H1 (cell line): ENCODE measurements at regions not wholly inside any gene's neighbourhood (a gene's known extent, or its start where the extent isn't known, plus 50 kb on each side); places are given as distances from the start of the nearest gene placed in this dataset.

Experiments
- CTCF ChIA-PET: fragments of 300-600 bp; sonication (Branson Sonifier 250); formaldehyde crosslinking; loops from one replicate; lab custom pipeline; 2021; ENCODE audit not compliant: partially characterized antibody; lab: Charles Lee
- POLR2A ChIA-PET: fragments of 300-600 bp; sonication (Branson Sonifier 250); formaldehyde crosslinking; loops from one replicate; lab custom pipeline; 2021; ENCODE audit warnings: inconsistent platforms; ENCODE audit not compliant: partially characterized antibody; lab: Charles Lee
- DNase-seq, 2 experiments: peaks; one replicate each; pipeline versions ENCODE4 v3.0.0 to v3.0.0-alpha.2; 2010 to 2022; ENCODE audit warnings: low spot score in 2 of 2, low read depth in 1 of 2, mixed read lengths in 1 of 2
- FAIRE-seq: peaks from 2 replicates; lab custom pipeline; 2011; peaks lifted over from hg19 to GRCh38; lab: Jason Lieb, UNC
- H2AFZ ChIP-seq: 2 replicates; pipeline ENCODE4 v1.8.1; 2012; ENCODE audit warnings: low read length, inconsistent platforms
- H2AK5ac ChIP-seq: 2 replicates; pipeline ENCODE4 v1.6.1; 2013; ENCODE audit warnings: low read depth, low read length
- H2BK120ac ChIP-seq: replicated peaks from 2 replicates; pipeline ENCODE3; 2013; ENCODE audit warnings: low read depth, low read length, inconsistent platforms
- H2BK12ac ChIP-seq: 2 replicates; pipeline ENCODE4 v1.6.1; 2013; ENCODE audit warnings: low read depth, low read length
- H2BK15ac ChIP-seq: 2 replicates; pipeline ENCODE4 v1.6.1; 2013; ENCODE audit warnings: low read length
- H2BK20ac ChIP-seq: 2 replicates; pipeline ENCODE4 v1.6.1; 2013; ENCODE audit warnings: low read length
- H2BK5ac ChIP-seq: 2 replicates; pipeline ENCODE4 v1.6.1; 2013; ENCODE audit warnings: low read depth, low read length
- H3K14ac ChIP-seq: 2 replicates; pipeline ENCODE4 v1.6.1; 2013; ENCODE audit warnings: inconsistent platforms; ENCODE audit not compliant: insufficient read length
- H3K18ac ChIP-seq: 2 replicates; pipeline ENCODE4 v1.6.1; 2013; ENCODE audit warnings: low read length; ENCODE audit errors: extremely low read depth
- H3K23ac ChIP-seq: 2 replicates; pipeline ENCODE4 v1.6.1; 2013; ENCODE audit warnings: inconsistent platforms; ENCODE audit not compliant: insufficient read length
- H3K23me2 ChIP-seq: 2 replicates; pipeline ENCODE4 v1.6.1; 2013; ENCODE audit warnings: low read depth, low read length
- H3K27ac ChIP-seq: 2 replicates; pipeline ENCODE4 v1.6.1; 2011; ENCODE audit warnings: low read depth, low read length, inconsistent platforms
- H3K27me3 ChIP-seq, 4 experiments: replicated peaks in 1 of 4; 1 replicate in 1 of 4; 2 replicates in 3 of 4; pipeline versions ENCODE4 v1.6.1 to v1.8.1; 2011 to 2013; ENCODE audit warnings: low read length in 3 of 4, mild to moderate bottlenecking in 3 of 4, inconsistent platforms in 2 of 4, mixed read lengths in 2 of 4, moderate library complexity in 1 of 4; ENCODE audit not compliant: control insufficient read depth in 3 of 4, insufficient read depth in 3 of 4; ENCODE audit errors: extremely low read depth in 1 of 4
- H3K36me3 ChIP-seq, 4 experiments: 2 replicates each; pipeline versions ENCODE4 v1.6.1 to v1.8.1; 2011 to 2013; ENCODE audit warnings: mild to moderate bottlenecking in 4 of 4, low read length in 3 of 4, moderate library complexity in 2 of 4, control low read depth in 1 of 4, inconsistent platforms in 1 of 4; ENCODE audit not compliant: insufficient read depth in 4 of 4, control insufficient read depth in 2 of 4
- H3K4ac ChIP-seq: replicated peaks from 2 replicates; pipeline ENCODE3; 2013; ENCODE audit warnings: low read length, low read depth, mixed read lengths, inconsistent platforms; ENCODE audit not compliant: insufficient read length
- H3K4me1 ChIP-seq, 4 experiments: replicated peaks in 1 of 4; 1 replicate in 1 of 4; 2 replicates in 3 of 4; pipeline versions ENCODE4 v1.6.1 to v1.8.1; 2011 to 2013; ENCODE audit warnings: low read length in 3 of 4, inconsistent platforms in 2 of 4, mixed read lengths in 1 of 4; ENCODE audit not compliant: insufficient read depth in 4 of 4, control insufficient read depth in 3 of 4
- H3K4me2 ChIP-seq, 2 experiments: 2 replicates each; pipeline versions ENCODE4 v1.6.1 to v1.8.1; 2011 to 2013; ENCODE audit warnings: low read depth in 2 of 2, low read length in 2 of 2, control low read depth in 1 of 2, inconsistent platforms in 1 of 2, mild to moderate bottlenecking in 1 of 2; ENCODE audit not compliant: insufficient read depth in 1 of 2
- H3K4me3 ChIP-seq, 4 experiments: fragments of 200-600, 300-600 bp in 1 of 4; sonication (generic), shearing (Covaris generic), sonication (Bioruptor Twin) in 1 of 4; 2 replicates each; pipeline versions ENCODE4 v1.5.1 to v1.8.1; 2011 to 2016; ENCODE audit warnings: low read length in 4 of 4, low read depth in 3 of 4, control low read depth in 2 of 4, inconsistent platforms in 2 of 4, mild to moderate bottlenecking in 2 of 4, mixed read lengths in 1 of 4, moderate library complexity in 1 of 4; ENCODE audit not compliant: insufficient read depth in 2 of 4; ENCODE audit errors: extremely low read depth in 1 of 4
- H3K56ac ChIP-seq: replicated peaks from 2 replicates; pipeline ENCODE3; 2013; ENCODE audit warnings: low read depth, mild to moderate bottlenecking, mixed read lengths, low read length, inconsistent platforms; ENCODE audit not compliant: insufficient read length
- H3K79me1 ChIP-seq: 2 replicates; pipeline ENCODE4 v1.6.1; 2013; ENCODE audit warnings: low read depth, low read length, control low read depth
- H3K79me2 ChIP-seq, 2 experiments: 2 replicates each; pipeline versions ENCODE4 v1.6.1 to v1.8.1; 2012 to 2013; ENCODE audit warnings: low read length in 2 of 2, mild to moderate bottlenecking in 2 of 2, inconsistent platforms in 1 of 2; ENCODE audit not compliant: insufficient read depth in 2 of 2, control insufficient read depth in 1 of 2
- H3K9ac ChIP-seq, 4 experiments: replicated peaks in 1 of 4; 1 replicate in 1 of 4; 2 replicates in 3 of 4; pipeline versions ENCODE4 v1.6.1 to v1.8.1; 2011 to 2013; ENCODE audit warnings: low read depth in 3 of 4, low read length in 3 of 4, control low read depth in 2 of 4, mild to moderate bottlenecking in 2 of 4, moderate library complexity in 2 of 4, inconsistent platforms in 1 of 4; ENCODE audit errors: extremely low read depth in 1 of 4
- H3K9me3 ChIP-seq, 2 experiments: 2 replicates each; pipeline versions ENCODE4 v1.6.1 to v1.8.1; 2012 to 2013; ENCODE audit warnings: mild to moderate bottlenecking in 2 of 2, moderate library complexity in 2 of 2, control low read depth in 1 of 2, inconsistent platforms in 1 of 2, low read depth in 1 of 2, low read length in 1 of 2, mixed read lengths in 1 of 2; ENCODE audit not compliant: insufficient read depth in 2 of 2
- H4K20me1 ChIP-seq, 2 experiments: replicated peaks in 1 of 2; 2 replicates each; pipeline versions ENCODE3 to v1.8.1; 2011 to 2013; ENCODE audit warnings: inconsistent platforms in 2 of 2, low read length in 2 of 2, mild to moderate bottlenecking in 1 of 2; ENCODE audit not compliant: insufficient read depth in 2 of 2, control insufficient read depth in 1 of 2
- H4K5ac ChIP-seq: 2 replicates; pipeline ENCODE4 v1.6.1; 2013; ENCODE audit warnings: low read length, low read depth, mixed read lengths, inconsistent platforms; ENCODE audit not compliant: insufficient read length
- H4K8ac ChIP-seq: 2 replicates; pipeline ENCODE4 v1.8.0; 2013; ENCODE audit warnings: mild to moderate bottlenecking, moderate library complexity, low read length, inconsistent platforms; ENCODE audit not compliant: insufficient read depth; ENCODE audit errors: extremely low read depth
- H4K91ac ChIP-seq: replicated peaks from 2 replicates; pipeline ENCODE3; 2013; ENCODE audit warnings: low read length, mixed read lengths, inconsistent platforms; ENCODE audit not compliant: insufficient read length
- EZH2 ChIP-seq: fragments of 200-600 bp; sonication (generic); IDR thresholded peaks from 2 replicates; pipeline ENCODE4 v1.7.1; 2012; ENCODE audit warnings: low read depth, mild to moderate bottlenecking, moderate library complexity, low read length, inconsistent platforms; ENCODE audit not compliant: severe bottlenecking
- FOSL1 ChIP-seq: IDR thresholded peaks from 2 replicates; pipeline ENCODE4 v1.6.1; 2011; ENCODE audit warnings: mild to moderate bottlenecking, low read depth, low read length, moderate library complexity; ENCODE audit not compliant: insufficient read depth
- POLR2AphosphoS5 ChIP-seq: IDR thresholded peaks from 2 replicates; pipeline ENCODE4 v1.6.1; 2011; ENCODE audit warnings: low read depth, low read length
- RAD21 ChIP-seq, 2 experiments: IDR thresholded peaks in 1 of 2; conservative IDR thresholded peaks in 1 of 2; 2 replicates each; pipeline ENCODE4 v1.6.1; 2011; ENCODE audit warnings: low read depth in 2 of 2, low read length in 2 of 2, improper control_type of control experiment in 1 of 2, inconsistent platforms in 1 of 2, mild to moderate bottlenecking in 1 of 2, moderate library complexity in 1 of 2
- SP2 ChIP-seq: IDR thresholded peaks from 2 replicates; pipeline ENCODE4 v1.6.1; 2012; ENCODE audit warnings: mild to moderate bottlenecking, low read length, inconsistent platforms
- SUZ12 ChIP-seq: fragments of 200-600 bp; sonication (generic); IDR thresholded peaks from 2 replicates; pipeline ENCODE4 v1.6.1; 2012; ENCODE audit warnings: mild to moderate bottlenecking, inconsistent platforms, low read length, moderate library complexity, mixed read lengths
- TAF1 ChIP-seq: IDR thresholded peaks from 2 replicates; pipeline ENCODE4 v1.6.1; 2011; ENCODE audit warnings: mild to moderate bottlenecking, low read depth, low read length
- TEAD4 ChIP-seq: IDR thresholded peaks from 2 replicates; pipeline ENCODE4 v1.6.1; 2012; ENCODE audit warnings: low read depth, low read length, inconsistent platforms, mixed read lengths
- ZNF274 ChIP-seq: IDR thresholded peaks from 2 replicates; pipeline ENCODE4 v1.7.0; 2012; ENCODE audit warnings: low read length, borderline replicate concordance; ENCODE audit errors: extremely low read depth
- WGBS, 2 experiments: shearing (Covaris generic) in 1 of 2; methylation state at CpG; one replicate each; pipeline versions ENCODE4 v1.1.6 to v1.1.7; 2013 to 2015; ENCODE audit warnings: low lambda C conversion rate in 2 of 2, mixed read lengths in 2 of 2, inconsistent platforms in 1 of 2, low coverage in 1 of 2, missing lambda C conversion rate in 1 of 2; ENCODE audit not compliant: insufficient replicate concordance in 2 of 2, insufficient coverage in 1 of 2, insufficient read length in 1 of 2; ENCODE audit errors: extremely low coverage in 1 of 2, missing lambda C conversion rate in 1 of 2; 5-methylcytosine and 5-hydroxymethylcytosine counted together
- TF ChIP-seq, protein P1 (sequence below), 3 experiments: IDR thresholded peaks; 1 replicate in 2 of 3; 2 replicates in 1 of 3; pipeline versions ENCODE4 v1.5.1 to v1.6.1; 2011; ENCODE audit warnings: low read length in 3 of 3, mild to moderate bottlenecking in 3 of 3, inconsistent platforms in 2 of 3, low read depth in 1 of 3, moderate library complexity in 1 of 3; ENCODE audit not compliant: insufficient read depth in 1 of 3; ENCODE audit errors: control extremely low read depth in 1 of 3
- TF ChIP-seq, protein P2 (sequence below): IDR thresholded peaks from 2 replicates; pipeline ENCODE4 v1.6.1; 2012; ENCODE audit warnings: inconsistent platforms

DNA sequence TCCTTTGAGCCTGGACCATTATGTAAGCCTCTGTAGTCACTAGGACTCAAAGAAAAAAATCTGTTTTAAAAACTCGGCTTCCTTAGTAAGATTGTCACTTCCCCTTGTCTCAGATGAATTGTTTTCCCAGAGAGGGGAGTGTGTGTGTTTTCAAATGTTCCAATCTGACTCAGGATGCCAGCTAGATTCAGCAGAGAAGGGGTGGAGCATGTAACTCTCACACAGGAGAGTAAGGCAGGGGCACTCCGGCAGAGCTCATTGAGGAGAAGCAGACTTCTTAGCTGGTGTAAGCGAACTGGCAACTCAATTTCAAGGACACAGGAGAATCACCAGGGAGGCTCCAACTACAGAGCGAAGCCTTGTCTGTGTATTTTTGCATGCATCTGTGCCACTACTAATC lies 623.2 kb downstream of the LMO4 start:
- Histone ChIP-seq H4K20me1 (no peaks in the 10 kb centered on the region), H3K4me3 (no peak overlapping the region), H3K79me1 (no peaks in the 10 kb centered on the region), H3K23ac (no peak overlapping the region), H4K91ac (no peak overlapping the region), H3K9ac (no peak overlapping the region), H3K14ac (no peak overlapping the region), H2BK20ac (peak overlapping the region; percentile 35; the same call in 1 of the 2 replicates), H3K23me2 (no peaks in the 10 kb centered on the region), H3K18ac (no peak overlapping the region), H3K27ac (no peak overlapping the region), H3K4me1 (peaks cover 0 to 4% (median 2%) of the 10 kb centered on the region in 4 experiments; a peak in 4 of 7 replicates), H3K56ac (no peak overlapping the region), H3K36me3 (no peaks in the 10 kb centered on the region; a peak in 1 of 8 replicates), H4K5ac (no peak overlapping the region), H2BK5ac (no peak overlapping the region), H2BK15ac (no peak overlapping the region), H4K8ac (no peak overlapping the region), H3K79me2 (no peaks in the 10 kb centered on the region), H2AFZ (peak overlapping the region; percentile 18; the same call in 1 of the 2 replicates), H3K9me3 (no peaks in the 10 kb centered on the region), H2AK5ac (no peak overlapping the region), H3K27me3 (no peaks in the 10 kb centered on the region), H3K4me2 (no peak overlapping the region), H2BK12ac (no peak overlapping the region), H2BK120ac (no peak overlapping the region), H3K4ac (no peak overlapping the region)
- DNase-seq (no peak), FAIRE-seq (no peak)
- ChIA-PET CTCF (interaction anchor here (0.6 to 3.2 kb wide), 7 partner anchors 15 to 656 kb away, joined by 3 to 25 read pairs (median 4); no protein-coding TSS in a partner anchor), POLR2A (no interaction called here)
- 84% methylated on average over 4 of the region's 4 CpGs; no CpG with 5 or more reads in 1 of the 2 experiments for WGBS, 2 experiments
- TF ChIP-seq TAF1 (no peak), SUZ12 (no peak), RAD21 (IDR thresholded peaks at IDR 0.05 in 1 of 2, conservative IDR thresholded peaks at IDR 0.05 in 1 of 2; ENCODE audit: low read depth in 2 of 2, low read length in 2 of 2) (no peak), FOSL1 (no peak), SP2 (no peak), POLR2AphosphoS5 (no peak), TEAD4 (no peak), EZH2 (no peak), ZNF274 (no peak)
- TF ChIP-seq, protein P1, sequence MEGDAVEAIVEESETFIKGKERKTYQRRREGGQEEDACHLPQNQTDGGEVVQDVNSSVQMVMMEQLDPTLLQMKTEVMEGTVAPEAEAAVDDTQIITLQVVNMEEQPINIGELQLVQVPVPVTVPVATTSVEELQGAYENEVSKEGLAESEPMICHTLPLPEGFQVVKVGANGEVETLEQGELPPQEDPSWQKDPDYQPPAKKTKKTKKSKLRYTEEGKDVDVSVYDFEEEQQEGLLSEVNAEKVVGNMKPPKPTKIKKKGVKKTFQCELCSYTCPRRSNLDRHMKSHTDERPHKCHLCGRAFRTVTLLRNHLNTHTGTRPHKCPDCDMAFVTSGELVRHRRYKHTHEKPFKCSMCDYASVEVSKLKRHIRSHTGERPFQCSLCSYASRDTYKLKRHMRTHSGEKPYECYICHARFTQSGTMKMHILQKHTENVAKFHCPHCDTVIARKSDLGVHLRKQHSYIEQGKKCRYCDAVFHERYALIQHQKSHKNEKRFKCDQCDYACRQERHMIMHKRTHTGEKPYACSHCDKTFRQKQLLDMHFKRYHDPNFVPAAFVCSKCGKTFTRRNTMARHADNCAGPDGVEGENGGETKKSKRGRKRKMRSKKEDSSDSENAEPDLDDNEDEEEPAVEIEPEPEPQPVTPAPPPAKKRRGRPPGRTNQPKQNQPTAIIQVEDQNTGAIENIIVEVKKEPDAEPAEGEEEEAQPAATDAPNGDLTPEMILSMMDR (IDR thresholded peaks at IDR 0.05; ENCODE audit: control extremely low read depth in 1 of 3, insufficient read depth in 1 of 3, low read depth in 1 of 3, low read length in 3 of 3), result no peak
- TF ChIP-seq, protein P2, sequence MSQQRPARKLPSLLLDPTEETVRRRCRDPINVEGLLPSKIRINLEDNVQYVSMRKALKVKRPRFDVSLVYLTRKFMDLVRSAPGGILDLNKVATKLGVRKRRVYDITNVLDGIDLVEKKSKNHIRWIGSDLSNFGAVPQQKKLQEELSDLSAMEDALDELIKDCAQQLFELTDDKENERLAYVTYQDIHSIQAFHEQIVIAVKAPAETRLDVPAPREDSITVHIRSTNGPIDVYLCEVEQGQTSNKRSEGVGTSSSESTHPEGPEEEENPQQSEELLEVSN, result no peak
